B cell (primary cell): ENCODE measurements at regions not wholly inside any gene's neighbourhood (a gene's known extent, or its start where the extent isn't known, plus 50 kb on each side); places are given as distances from the start of the nearest gene placed in this dataset.

Experiments used
- ATAC-seq: fragments of 200-7000 bp; cut with Tn5 transposase; one replicate; pipeline ENCODE4 v1.10.0; 2021; ENCODE audit warnings: low read depth, mild to moderate bottlenecking, moderate number of reproducible peaks, moderate library complexity
- CTCF ChIA-PET: fragments of 350-600 bp; sonication (Branson Sonifier 250); formaldehyde crosslinking; loops from one replicate; lab custom pipeline; 2021; ENCODE audit warnings: antibody characterized with exemption, inconsistent platforms; lab: Charles Lee
- POLR2A ChIA-PET: fragments of 350-600 bp; sonication (Branson Sonifier 250); formaldehyde crosslinking; loops from one replicate; lab custom pipeline; 2021; ENCODE audit warnings: antibody characterized with exemption; lab: Charles Lee
- DNase-seq: peaks from one replicate; pipeline ENCODE4 v3.0.0; 2013
- H2AFZ ChIP-seq: 2 replicates; pipeline ENCODE4 v1.6.1; 2012; ENCODE audit warnings: mild to moderate bottlenecking, low read depth, low read length; ENCODE audit not compliant: insufficient read depth, poor library complexity, severe bottlenecking
- H3K27ac ChIP-seq, 2 donors: 1 replicate in 1 of 2; 2 replicates in 1 of 2; pipeline ENCODE4 v1.5.1; 2012 to 2013; ENCODE audit warnings: low read length in 2 of 2, mild to moderate bottlenecking in 2 of 2, moderate library complexity in 1 of 2
- H3K27me3 ChIP-seq, 4 experiments: fragments of 200-600 bp in 1 of 4; sonication (generic) in 1 of 4; replicated peaks in 1 of 4; 1 replicate in 2 of 4; 2 replicates in 2 of 4; pipeline versions ENCODE4 v1.6.1 to v1.7.0; 2013 to 2016; ENCODE audit warnings: low read length in 3 of 4, mild to moderate bottlenecking in 2 of 4, mixed read lengths in 1 of 4, moderate library complexity in 1 of 4; ENCODE audit not compliant: insufficient read depth in 4 of 4, control insufficient read depth in 3 of 4; ENCODE audit errors: control extremely low read depth in 1 of 4
- H3K36me3 ChIP-seq, 2 experiments: replicated peaks in 1 of 2; 1 replicate in 1 of 2; 2 replicates in 1 of 2; pipeline versions ENCODE4 v1.6.1 to v1.7.1; 2013; ENCODE audit warnings: low read length in 1 of 2; ENCODE audit not compliant: insufficient read depth in 2 of 2, control insufficient read depth in 1 of 2; ENCODE audit errors: control extremely low read depth in 1 of 2, extremely low read depth in 1 of 2
- H3K4me1 ChIP-seq, 2 donors: fragments of 200-600 bp in 1 of 2; sonication (generic) in 1 of 2; 1 replicate in 1 of 2; 2 replicates in 1 of 2; pipeline versions ENCODE4 v1.5.1 to v1.6.1; 2013 to 2017; ENCODE audit warnings: low read length in 2 of 2; ENCODE audit not compliant: control insufficient read depth in 2 of 2, insufficient read depth in 2 of 2
- H3K4me2 ChIP-seq: replicated peaks from 2 replicates; pipeline ENCODE3; 2012; ENCODE audit warnings: mild to moderate bottlenecking, low read depth, low read length; ENCODE audit not compliant: poor library complexity, severe bottlenecking
- H3K4me3 ChIP-seq, 5 experiments: fragments of 200-600 bp in 1 of 5; sonication (generic) in 1 of 5; 1 replicate in 3 of 5; 2 replicates in 2 of 5; pipeline versions ENCODE4 v1.5.1 to v1.7.0; 2011 to 2016; ENCODE audit warnings: low read length in 4 of 5, mild to moderate bottlenecking in 4 of 5, low read depth in 2 of 5, control low read depth in 1 of 5, moderate library complexity in 1 of 5; ENCODE audit not compliant: insufficient read depth in 1 of 5; ENCODE audit errors: control extremely low read depth in 1 of 5, extremely low read depth in 1 of 5
- H3K79me2 ChIP-seq: fragments of 200-600 bp; sonication (generic); one replicate; pipeline ENCODE4 v1.6.0; 2016; ENCODE audit warnings: low read length; ENCODE audit not compliant: control insufficient read depth, insufficient read depth
- H3K9ac ChIP-seq: fragments of 200-600 bp; sonication (generic); 2 replicates; pipeline ENCODE4 v1.6.1; 2017; ENCODE audit warnings: mild to moderate bottlenecking, low read length, moderate library complexity
- H3K9me3 ChIP-seq, 3 donors: one replicate each; pipeline versions ENCODE4 v1.6.1 to v1.7.1; 2013; ENCODE audit warnings: low read length in 2 of 3; ENCODE audit not compliant: control insufficient read depth in 2 of 3, insufficient read depth in 1 of 3; ENCODE audit errors: control extremely low read depth in 1 of 3
- H4K20me1 ChIP-seq: 2 replicates; pipeline ENCODE4 v1.6.0; 2012; ENCODE audit warnings: mild to moderate bottlenecking, low read length; ENCODE audit not compliant: insufficient read depth, control insufficient read depth, poor library complexity, severe bottlenecking
- H3K27ac Mint-ChIP-seq: one replicate; pipeline ENCODE4 v1.8.0; 2021; ENCODE audit warnings: mixed read lengths
- H3K27me3 Mint-ChIP-seq: one replicate; pipeline ENCODE4 v1.8.0; 2021; ENCODE audit warnings: mixed read lengths
- H3K4me1 Mint-ChIP-seq: one replicate; pipeline ENCODE4 v1.8.0; 2021; ENCODE audit warnings: mixed read lengths
- H3K4me3 Mint-ChIP-seq: one replicate; pipeline ENCODE4 v1.8.0; 2021; ENCODE audit warnings: mixed read lengths
- H3K9me3 Mint-ChIP-seq: one replicate; pipeline ENCODE4 v1.8.0; 2022; ENCODE audit warnings: mixed read lengths; ENCODE audit not compliant: insufficient read depth
- EZH2 ChIP-seq: IDR thresholded peaks from 2 replicates; pipeline ENCODE4 v1.6.1; 2012; ENCODE audit warnings: borderline replicate concordance, low read depth, mild to moderate bottlenecking, moderate library complexity, low read length; ENCODE audit not compliant: insufficient read depth, poor library complexity, severe bottlenecking
- WGBS: methylation state at CpG from one replicate; pipeline ENCODE4 v1.1.5; 2013; ENCODE audit warnings: missing lambda C conversion rate; ENCODE audit not compliant: insufficient coverage; 5-methylcytosine and 5-hydroxymethylcytosine counted together
- intact Hi-C: fragments of 100-400 bp; cut with micrococcal nuclease; formaldehyde crosslinking; loops from one replicate; pipeline ENCODE4 v1.10.0; 2022
- TF ChIP-seq, protein P1 (sequence below): fragments of 200-600 bp; IDR thresholded peaks from one replicate; pipeline ENCODE4 v1.8.0; 2022; ENCODE audit warnings: antibody characterized with exemption, mild to moderate bottlenecking

GRCh38 chr2:222809582-222809981 is 51.3 kb upstream of the ACSL3 start:
- Histone ChIP-seq H3K9ac (no peak overlapping the region), H4K20me1 (no peaks in the 10 kb centered on the region), H3K4me2 (no peak overlapping the region), H3K9me3 (no peaks in the 10 kb centered on the region), H3K4me3 (no peak overlapping the region), H3K36me3 (no peaks in the 10 kb centered on the region), H3K27me3 (peaks cover 0 to 5% (median 0%) of the 10 kb centered on the region in 4 experiments), H3K27ac (no peak overlapping the region), H3K79me2 (no peaks in the 10 kb centered on the region), H2AFZ (no peak overlapping the region), H3K4me1 (no peaks in the 10 kb centered on the region)
- no CpG with 5 or more reads among the region's 2 CpGs for WGBS
- CTCF ChIA-PET = no interaction called here
- Mint-ChIP-seq H3K9me3 (no peaks in the 10 kb centered on the region), H3K27me3 (peaks cover 13% of the 10 kb centered on the region), H3K4me3 (no peak overlapping the region), H3K27ac (no peak overlapping the region), H3K4me1 (peaks cover 5% of the 10 kb centered on the region)
- intact Hi-C loops = no loop called here
- POLR2A ChIA-PET = no interaction called here
- no peak for ATAC-seq
- DNase-seq = no peak
- no peak for TF ChIP-seq EZH2
- TF ChIP-seq, protein P1, sequence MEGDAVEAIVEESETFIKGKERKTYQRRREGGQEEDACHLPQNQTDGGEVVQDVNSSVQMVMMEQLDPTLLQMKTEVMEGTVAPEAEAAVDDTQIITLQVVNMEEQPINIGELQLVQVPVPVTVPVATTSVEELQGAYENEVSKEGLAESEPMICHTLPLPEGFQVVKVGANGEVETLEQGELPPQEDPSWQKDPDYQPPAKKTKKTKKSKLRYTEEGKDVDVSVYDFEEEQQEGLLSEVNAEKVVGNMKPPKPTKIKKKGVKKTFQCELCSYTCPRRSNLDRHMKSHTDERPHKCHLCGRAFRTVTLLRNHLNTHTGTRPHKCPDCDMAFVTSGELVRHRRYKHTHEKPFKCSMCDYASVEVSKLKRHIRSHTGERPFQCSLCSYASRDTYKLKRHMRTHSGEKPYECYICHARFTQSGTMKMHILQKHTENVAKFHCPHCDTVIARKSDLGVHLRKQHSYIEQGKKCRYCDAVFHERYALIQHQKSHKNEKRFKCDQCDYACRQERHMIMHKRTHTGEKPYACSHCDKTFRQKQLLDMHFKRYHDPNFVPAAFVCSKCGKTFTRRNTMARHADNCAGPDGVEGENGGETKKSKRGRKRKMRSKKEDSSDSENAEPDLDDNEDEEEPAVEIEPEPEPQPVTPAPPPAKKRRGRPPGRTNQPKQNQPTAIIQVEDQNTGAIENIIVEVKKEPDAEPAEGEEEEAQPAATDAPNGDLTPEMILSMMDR = no peak

- ATAC-seq = no peak
- no peaks in the 10 kb centered on the region for H3K9me3 Mint-ChIP-seq
- no peak overlapping the region for H3K4me3 Mint-ChIP-seq
- H3K4me2 ChIP-seq = no peak overlapping the region
- H3K27ac Mint-ChIP-seq = no peak overlapping the region
- H3K36me3 ChIP-seq = no peaks in the 10 kb centered on the region
- H3K27me3 ChIP-seq = peaks cover 0 to 5% (median 0%) of the 10 kb centered on the region in 4 experiments
- intact Hi-C loops = no loop called here
- TF ChIP-seq, protein P1 = no peak
- TF ChIP-seq EZH2 = no peak
- no peak overlapping the region for H3K27ac ChIP-seq
- WGBS = no CpG with 5 or more reads among the region's 5 CpGs
- ChIA-PET CTCF (no interaction called here), POLR2A (no interaction called here)
- no peaks in the 10 kb centered on the region for H3K79me2 ChIP-seq
- no peak overlapping the region for H2AFZ ChIP-seq
- DNase-seq = no peak
- no peak overlapping the region for H3K9ac ChIP-seq
- H3K4me1 Mint-ChIP-seq = peaks cover 5% of the 10 kb centered on the region
- H3K27me3 Mint-ChIP-seq = peaks cover 13% of the 10 kb centered on the region
- H4K20me1 ChIP-seq = no peaks in the 10 kb centered on the region
- no peaks in the 10 kb centered on the region for H3K9me3 ChIP-seq
- H3K4me3 ChIP-seq = no peak overlapping the region
- H3K4me1 ChIP-seq = no peaks in the 10 kb centered on the region
Observed at GRCh38 chr2:222810044-222810443, 50.8 kb upstream of the ACSL3 start.
